OCI-LY1 (cell line): ENCODE measurements at regions not wholly inside any gene's neighbourhood (a gene's known extent, or its start where the extent isn't known, plus 50 kb on each side); places are given as distances from the start of the nearest gene placed in this dataset.

Experiments
- H2AFZ ChIP-seq: fragments of 200-600 bp; sonication (generic), shearing (Covaris generic); 2 replicates; pipeline ENCODE4 v1.6.0; 2014; ENCODE audit warnings: antibody characterized with exemption, mild to moderate bottlenecking, low read length
- H3F3A ChIP-seq: fragments of 200-600 bp; sonication (generic), shearing (Covaris generic); 2 replicates; pipeline ENCODE4 v1.6.0; 2014; ENCODE audit warnings: mild to moderate bottlenecking, antibody characterized with exemption, low read length, moderate library complexity; ENCODE audit not compliant: insufficient read depth
- H3K27ac ChIP-seq: fragments of 200-600 bp; sonication (generic); 2 replicates; pipeline ENCODE4 v1.5.1; 2014; ENCODE audit warnings: low read length, mixed run types, mild to moderate bottlenecking, low read depth; ENCODE audit not compliant: poor library complexity, severe bottlenecking
- H3K27me3 ChIP-seq: fragments of 200-600 bp; sonication (generic); 2 replicates; pipeline ENCODE4 v1.6.0; 2014; ENCODE audit warnings: antibody characterized with exemption, mild to moderate bottlenecking, low read length, moderate library complexity; ENCODE audit not compliant: insufficient read depth
- H3K36me3 ChIP-seq: fragments of 200-600 bp; sonication (generic); 2 replicates; pipeline ENCODE4 v1.6.1; 2014; ENCODE audit warnings: mild to moderate bottlenecking, antibody characterized with exemption, low read length, moderate library complexity, mixed read lengths; ENCODE audit not compliant: insufficient read depth
- H3K4me1 ChIP-seq: fragments of 200-600 bp; sonication (generic); 2 replicates; pipeline ENCODE4 v1.5.1; 2014; ENCODE audit warnings: mild to moderate bottlenecking, low read length, moderate library complexity; ENCODE audit not compliant: insufficient read depth, severe bottlenecking
- H3K4me2 ChIP-seq: fragments of 200-600 bp; sonication (generic), shearing (Covaris generic); 2 replicates; pipeline ENCODE4 v1.6.1; 2014; ENCODE audit warnings: low read length
- H3K4me3 ChIP-seq: fragments of 200-600 bp; sonication (generic); 2 replicates; pipeline ENCODE4 v1.5.1; 2014; ENCODE audit warnings: low read length, low read depth, mild to moderate bottlenecking, mixed read lengths; ENCODE audit not compliant: poor library complexity, severe bottlenecking
- H3K79me2 ChIP-seq: fragments of 200-600 bp; shearing (Covaris generic); 2 replicates; pipeline ENCODE4 v1.6.1; 2016; ENCODE audit warnings: mixed run types, low read length, mixed read lengths; ENCODE audit not compliant: insufficient read depth
- H3K9ac ChIP-seq: fragments of 200-600 bp; sonication (generic), shearing (Covaris generic); 2 replicates; pipeline ENCODE4 v1.6.1; 2014; ENCODE audit warnings: mild to moderate bottlenecking, low read length, mixed read lengths
- H3K9me2 ChIP-seq: fragments of 200-600 bp; sonication (generic), shearing (Covaris generic); 2 replicates; pipeline ENCODE4 v1.6.1; 2014; ENCODE audit warnings: low read depth, mild to moderate bottlenecking, low read length, mixed read lengths
- H3K9me3 ChIP-seq: fragments of 200-600 bp; shearing (Covaris generic); 2 replicates; pipeline ENCODE4 v1.6.1; 2014; ENCODE audit warnings: low read length, mixed read lengths
- H4K20me1 ChIP-seq: fragments of 200-600 bp; sonication (generic), shearing (Covaris generic); 2 replicates; pipeline ENCODE4 v1.6.0; 2016; ENCODE audit warnings: mild to moderate bottlenecking, low read length; ENCODE audit not compliant: insufficient read depth
- CTCF ChIP-seq: fragments of 200-600 bp; sonication (generic), shearing (Covaris generic); IDR thresholded peaks from 2 replicates; pipeline ENCODE4 v1.5.1; 2017; ENCODE audit warnings: mild to moderate bottlenecking, antibody characterized with exemption, low read length, moderate library complexity, mixed read lengths
- EZH2 ChIP-seq: fragments of 200-600 bp; sonication (generic), shearing (Covaris generic); IDR thresholded peaks from 2 replicates; pipeline ENCODE4 v1.8.0; 2017; ENCODE audit warnings: borderline replicate concordance, mixed run types, mild to moderate bottlenecking, antibody characterized with exemption, low read length, moderate library complexity, mixed read lengths

- Histone ChIP-seq H2AFZ (no peak overlapping the region), H3K4me2 (no peak overlapping the region), H4K20me1 (no peaks in the 10 kb centered on the region), H3K9me2 (no peaks in the 10 kb centered on the region), H3K9ac (no peak overlapping the region), H3F3A (no peaks in the 10 kb centered on the region), H3K4me1 (no peaks in the 10 kb centered on the region), H3K27ac (no peak overlapping the region), H3K4me3 (no peak overlapping the region), H3K9me3 (no peaks in the 10 kb centered on the region), H3K79me2 (no peaks in the 10 kb centered on the region), H3K27me3 (no peaks in the 10 kb centered on the region), H3K36me3 (no peaks in the 10 kb centered on the region)
- TF ChIP-seq EZH2, result no peak
- no peak for TF ChIP-seq CTCF
Measured at GRCh38 chr9:73083519-73083918, 68.1 kb upstream of the ANXA1 start.

GRCh38 chr9:73081979-73082657 is 69.5 kb upstream of the ANXA1 start:
- no peak overlapping the region for H3K27ac ChIP-seq
- no peaks in the 10 kb centered on the region for H3F3A ChIP-seq
- H3K36me3 ChIP-seq, result no peaks in the 10 kb centered on the region
- no peaks in the 10 kb centered on the region for H3K4me1 ChIP-seq
- no peaks in the 10 kb centered on the region for H3K9me3 ChIP-seq
- no peaks in the 10 kb centered on the region for H3K27me3 ChIP-seq
- H3K9me2 ChIP-seq, result no peaks in the 10 kb centered on the region
- no peaks in the 10 kb centered on the region for H3K79me2 ChIP-seq
- no peak overlapping the region for H3K9ac ChIP-seq
- H3K4me3 ChIP-seq, result no peak overlapping the region
- TF ChIP-seq CTCF (peak; percentile 65), EZH2 (no peak)
- H4K20me1 ChIP-seq, result no peaks in the 10 kb centered on the region
- no peak overlapping the region for H2AFZ ChIP-seq
- H3K4me2 ChIP-seq, result no peak overlapping the region

- Histone ChIP-seq H2AFZ (no peak overlapping the region), H3K9ac (no peak overlapping the region), H3K27me3 (no peaks in the 10 kb centered on the region), H3K79me2 (no peaks in the 10 kb centered on the region), H3F3A (no peaks in the 10 kb centered on the region), H3K9me2 (no peaks in the 10 kb centered on the region), H4K20me1 (no peaks in the 10 kb centered on the region), H3K27ac (no peak overlapping the region), H3K36me3 (no peaks in the 10 kb centered on the region), H3K9me3 (no peaks in the 10 kb centered on the region), H3K4me3 (no peak overlapping the region), H3K4me2 (no peak overlapping the region), H3K4me1 (no peaks in the 10 kb centered on the region)
- TF ChIP-seq CTCF, result no peak
- no peak for TF ChIP-seq EZH2
Measured at GRCh38 chr9:73080110-73080694, 71.5 kb upstream of the ANXA1 start.
